Limb (tissue), 2 donors: ENCODE measurements at regions not wholly inside any gene's neighbourhood (a gene's known extent, or its start where the extent isn't known, plus 50 kb on each side); places are given as distances from the start of the nearest gene placed in this dataset.

ENCODE experiments used
- DNase-seq, 2 donors: peaks; one replicate each; pipeline ENCODE4 v3.0.0-alpha.2; 2016; ENCODE audit errors: extremely low spot score in 2 of 2

DNA sequence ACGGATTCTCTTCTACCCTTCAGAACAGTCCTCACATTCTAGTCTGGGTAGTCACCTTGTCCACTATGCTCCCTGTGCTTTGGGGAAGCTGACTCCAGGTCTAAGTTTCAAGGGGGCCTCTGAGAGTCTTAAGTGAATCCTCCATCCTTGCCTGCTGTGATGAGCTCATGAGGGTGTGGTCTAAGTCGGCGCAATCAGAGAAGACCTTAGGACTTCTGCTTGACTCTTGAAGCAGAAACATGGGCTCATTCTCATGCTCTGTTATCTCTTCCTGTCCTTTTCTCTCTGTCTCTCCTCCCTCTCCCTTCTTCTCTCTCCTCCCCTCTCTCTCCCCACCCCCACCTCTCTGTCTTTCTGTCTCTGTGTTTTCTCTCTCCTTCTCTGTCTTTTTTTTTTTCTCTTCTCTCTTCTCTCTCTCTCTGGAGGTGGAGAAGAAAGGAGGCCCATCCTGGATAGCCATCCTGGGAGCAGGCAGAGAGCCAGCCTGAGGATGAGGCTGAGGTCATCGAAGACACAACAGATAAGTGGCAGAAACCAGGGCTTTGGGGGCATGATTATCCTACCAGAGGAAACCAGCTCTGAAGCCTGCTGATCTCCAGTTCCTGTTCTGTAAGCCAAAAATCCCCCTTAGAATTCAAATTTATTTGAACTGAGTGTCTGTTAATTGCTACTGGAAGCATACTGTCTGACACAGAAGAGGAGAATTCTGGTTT lies 245.6 kb downstream of the SIPA1L2 start:
- no peak for DNase-seq

DNA sequence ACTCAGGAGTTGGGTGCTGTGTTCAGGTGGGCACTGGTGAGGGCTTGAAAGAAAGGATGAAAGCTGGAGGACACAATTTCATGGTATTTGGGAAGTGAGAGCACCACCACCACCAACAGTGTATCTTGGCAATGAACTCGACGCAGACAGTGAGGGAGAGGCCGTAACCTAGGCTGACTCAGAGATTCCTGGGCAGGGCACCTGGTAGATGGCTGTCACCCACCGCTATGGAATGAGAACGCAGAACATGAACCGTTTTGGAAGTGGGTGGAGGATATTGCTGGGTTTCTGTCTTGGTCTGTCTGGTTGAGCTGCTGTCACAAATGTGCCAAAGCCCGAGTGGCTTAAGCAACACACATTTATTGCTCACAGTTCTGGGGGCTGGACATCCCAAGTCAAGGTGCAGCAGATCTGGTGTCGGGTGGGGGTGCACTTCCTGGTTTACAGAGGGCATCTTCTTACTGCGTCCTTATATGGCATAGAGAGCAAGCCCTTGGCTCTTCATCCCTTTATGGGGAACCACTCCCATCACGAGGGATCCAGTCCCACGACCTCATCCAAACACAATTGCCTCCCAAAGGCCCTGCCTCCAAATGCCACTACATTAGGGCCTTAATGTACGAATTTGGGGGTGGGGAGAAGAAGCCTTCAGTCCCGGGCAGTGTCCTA lies 246.3 kb downstream of the SIPA1L2 start:
- DNase-seq: no peak

DNA sequence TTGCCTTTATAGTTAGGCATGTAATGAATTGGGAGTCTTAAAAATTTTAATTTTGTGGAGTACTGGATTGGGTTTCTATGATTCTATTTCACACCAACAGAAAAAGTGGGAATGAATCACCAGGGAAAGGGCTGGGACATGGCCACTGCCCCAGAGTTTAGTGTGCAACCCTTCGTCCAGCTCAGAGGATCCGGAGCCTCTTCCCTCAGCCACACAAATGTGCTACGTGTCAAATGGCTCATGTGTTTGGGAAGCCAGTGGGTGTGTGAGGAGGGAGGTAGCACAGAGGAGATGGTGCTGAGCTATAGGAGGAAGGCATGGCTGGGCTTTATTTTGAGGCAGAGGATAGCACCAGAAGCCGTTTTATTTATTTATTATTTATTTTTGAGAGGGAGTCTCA lies 247.3 kb downstream of the SIPA1L2 start:
- DNase-seq: no peak

DNA sequence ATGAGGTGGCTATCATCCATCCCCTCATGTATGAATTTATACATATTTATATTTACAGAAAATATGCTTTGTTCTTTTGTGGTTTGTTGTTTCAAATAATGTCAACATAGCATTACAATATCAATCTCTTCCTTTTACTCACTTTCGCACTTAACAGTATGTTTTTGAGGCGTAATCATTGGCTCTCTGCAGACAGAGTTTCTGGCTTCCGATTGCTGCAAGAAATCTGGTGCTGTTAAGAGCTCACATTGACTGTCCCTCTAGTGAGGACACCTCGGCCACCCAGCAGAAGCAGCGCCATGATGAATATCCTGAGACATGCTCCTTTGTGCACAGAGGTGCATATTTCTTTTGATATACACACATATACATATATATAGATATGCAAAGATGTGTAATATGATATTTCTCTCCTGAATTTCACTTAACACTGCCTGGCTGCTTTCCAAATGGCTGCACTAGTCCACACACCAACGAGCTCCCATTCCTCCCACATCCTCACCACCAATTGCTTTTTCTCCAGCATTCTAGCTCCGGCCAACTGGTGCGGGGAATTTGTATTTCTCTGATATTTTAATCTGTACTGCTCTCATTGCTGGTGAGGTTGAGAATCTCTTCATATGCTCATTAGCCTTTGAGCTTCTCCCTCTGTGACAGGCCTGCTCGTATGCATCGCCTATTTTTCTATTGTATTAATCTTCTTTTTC lies 248.4 kb downstream of the SIPA1L2 start:
- no peak for DNase-seq

DNA sequence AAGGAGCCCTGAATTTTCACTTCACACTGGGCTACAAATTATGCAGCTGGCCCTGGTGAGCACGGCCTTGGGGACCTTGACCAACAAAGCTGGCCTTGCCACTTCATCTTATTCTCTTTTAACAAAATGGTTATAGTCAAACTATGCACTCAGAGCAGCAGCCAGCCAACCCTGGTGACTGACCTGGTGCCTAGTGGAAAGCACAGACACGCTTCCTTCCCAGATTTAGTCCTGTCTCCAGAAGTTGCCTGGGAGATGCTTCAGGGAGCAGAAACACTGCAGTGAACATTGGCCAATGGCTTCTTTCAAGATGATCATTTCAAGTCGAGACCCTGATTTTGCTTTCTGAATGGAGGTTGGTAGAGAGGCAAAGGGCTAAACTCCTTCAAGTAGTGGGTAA lies 249.3 kb downstream of the SIPA1L2 start:
- no peak for DNase-seq

DNA sequence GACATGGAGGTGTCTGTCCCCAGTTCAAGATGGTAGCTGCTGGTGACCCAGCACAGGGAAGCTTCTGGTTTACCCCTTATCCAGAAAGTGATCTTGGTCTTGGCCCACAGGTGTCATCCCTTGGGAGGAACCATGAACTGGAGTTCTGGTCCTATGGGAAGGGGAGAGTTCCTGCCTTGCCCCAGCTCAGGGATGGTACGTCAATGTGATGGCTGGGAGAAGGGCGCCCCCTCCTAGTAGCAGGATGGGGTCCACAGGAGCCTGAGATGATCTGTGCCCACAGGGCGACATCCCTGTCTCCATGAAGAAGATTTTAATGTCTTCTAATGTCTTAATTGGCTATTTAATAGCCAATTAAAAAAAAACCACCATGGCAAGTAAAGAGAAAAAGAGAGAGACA lies 249.8 kb downstream of the SIPA1L2 start:
- no peak for DNase-seq

DNA sequence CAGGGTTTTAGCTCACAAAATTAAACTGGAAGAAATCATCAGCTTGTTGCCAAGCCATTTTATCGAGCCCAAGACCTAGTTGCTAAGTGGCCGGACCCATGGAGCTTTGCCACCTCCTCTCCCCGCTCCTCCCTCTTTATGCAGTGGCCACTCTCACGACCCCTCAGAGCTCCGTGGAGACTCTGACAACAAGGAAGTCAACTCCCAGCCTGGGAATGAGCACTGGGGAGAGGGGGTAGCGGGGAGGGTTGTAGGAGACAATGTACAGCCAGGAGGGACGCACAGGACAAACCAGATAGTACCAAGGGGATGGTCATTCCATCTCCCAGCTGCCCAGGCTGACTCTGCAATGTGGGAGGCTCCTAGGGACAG lies 250.9 kb downstream of the SIPA1L2 start:
- DNase-seq: no peak

DNA sequence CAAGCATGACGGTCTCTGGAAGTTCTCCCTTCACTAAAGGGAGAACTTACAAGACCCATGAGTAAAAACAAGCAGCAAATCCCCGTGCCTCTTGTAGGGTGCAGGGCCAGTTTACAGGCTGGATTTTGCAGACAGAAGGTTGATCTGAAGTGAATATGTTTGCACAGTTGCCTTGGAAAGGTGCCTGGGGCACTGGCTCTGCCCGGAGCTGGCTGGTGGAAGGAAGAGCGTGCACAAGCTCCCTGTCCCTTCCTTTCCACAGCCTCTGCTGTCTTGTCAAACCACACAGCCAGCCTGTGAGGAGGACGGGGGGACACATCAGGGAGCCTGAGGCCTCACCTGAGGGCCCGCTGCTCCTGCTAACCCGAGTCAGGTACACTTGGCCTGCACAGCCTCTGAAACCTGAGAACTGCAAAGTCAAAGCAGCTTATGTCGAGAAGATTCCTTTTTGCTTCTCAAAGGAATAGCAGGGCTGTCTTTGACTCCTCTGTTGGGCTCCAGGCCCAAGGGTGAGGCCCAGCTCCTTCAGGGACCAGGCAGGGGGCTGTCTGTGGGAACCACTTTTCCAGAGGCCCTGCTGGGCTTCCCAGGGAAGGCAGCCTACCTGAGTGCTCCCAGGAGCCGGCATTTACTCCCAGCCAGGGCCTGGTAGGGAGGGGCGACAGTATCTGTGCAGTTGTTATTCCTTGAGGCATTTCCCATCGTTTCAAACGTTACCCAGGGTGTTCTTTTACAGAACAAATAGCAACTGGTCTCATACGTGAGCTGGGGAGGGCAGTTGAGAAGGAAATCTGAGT lies 251.5 kb downstream of the SIPA1L2 start:
- DNase-seq: no peak

DNA sequence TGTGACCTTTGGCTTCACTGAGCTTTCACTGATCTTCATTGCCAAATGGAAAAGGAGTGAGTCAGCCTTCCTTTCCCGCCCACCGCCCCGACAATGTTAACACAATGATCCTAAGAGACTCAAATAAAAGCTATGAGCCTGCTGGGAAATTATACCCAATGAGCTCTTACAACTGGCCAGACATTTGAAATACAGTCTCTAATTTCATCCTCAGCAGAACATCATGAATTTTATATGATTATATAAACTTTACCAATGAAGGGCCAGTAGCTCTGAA lies 252.5 kb downstream of the SIPA1L2 start:
- no peak for DNase-seq

DNA sequence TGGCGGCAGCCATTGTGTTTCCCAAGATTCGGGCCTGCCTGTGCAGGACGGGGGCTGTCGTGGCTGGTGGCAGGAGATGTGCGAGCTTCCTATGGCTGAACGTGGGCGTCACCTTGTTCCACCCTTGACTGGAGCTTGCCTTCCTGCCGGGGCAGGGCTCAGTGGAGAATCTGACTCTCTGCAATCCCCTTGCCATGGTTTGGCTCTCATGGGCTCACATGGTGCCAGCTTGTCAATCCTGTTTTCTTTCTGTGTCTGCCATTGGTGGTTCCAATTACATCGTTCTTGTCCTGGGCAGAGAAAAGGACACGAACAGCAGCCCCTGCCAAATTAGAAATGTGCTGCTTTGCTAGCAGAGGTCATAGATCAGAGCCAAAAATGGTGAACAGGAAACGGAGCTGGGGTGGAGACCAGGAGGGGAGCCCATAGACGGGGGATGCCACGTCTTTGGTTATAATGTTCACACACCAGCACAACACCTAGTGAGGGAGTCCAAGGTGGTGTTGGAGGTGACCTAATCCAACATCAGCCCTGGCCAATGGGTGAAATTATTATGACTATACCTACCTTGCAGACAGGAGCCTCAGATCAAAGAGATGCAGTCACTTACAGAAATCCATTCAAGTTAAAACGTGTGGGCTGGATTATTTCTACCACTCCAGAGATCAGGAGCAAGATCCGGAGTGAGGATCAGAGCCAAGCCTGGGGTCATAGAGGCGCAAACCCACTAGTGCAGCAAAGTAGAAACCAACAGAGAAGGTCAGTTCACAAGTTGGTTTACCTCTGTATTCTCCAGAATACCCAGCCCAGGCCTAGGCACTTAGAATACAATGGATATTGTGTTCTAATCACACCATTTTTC lies 253.1 kb downstream of the SIPA1L2 start:
- DNase-seq: no peak

DNA sequence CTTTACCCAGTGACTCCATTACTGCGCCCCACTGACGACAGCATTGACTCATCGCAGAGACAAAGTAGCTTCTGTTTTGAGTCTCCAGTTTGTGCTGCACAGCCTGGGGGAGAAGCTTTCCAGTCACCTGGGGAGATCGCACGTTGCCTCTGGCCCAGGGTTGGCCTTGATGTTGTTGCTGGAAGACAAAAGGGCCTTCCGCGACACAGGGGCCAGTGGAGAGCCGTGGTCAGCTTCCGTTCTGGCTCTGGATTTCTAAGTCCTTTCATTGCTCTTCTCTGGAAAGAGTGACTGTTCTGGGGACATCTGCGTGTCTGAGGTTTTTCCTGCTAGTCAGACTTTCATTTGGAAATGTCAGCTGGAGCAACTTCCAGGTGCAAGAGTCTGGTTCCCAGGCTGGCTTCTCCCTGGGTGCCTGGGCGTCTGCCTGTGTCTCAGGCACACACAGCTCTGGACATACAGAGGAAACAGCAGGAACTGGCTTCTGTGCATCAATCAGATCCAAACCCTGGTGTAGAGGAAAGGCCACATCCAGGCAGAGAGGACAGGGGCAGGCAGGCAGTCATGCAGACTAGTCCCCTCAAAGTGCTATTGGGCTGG lies 257.0 kb downstream of the SIPA1L2 start:
- DNase-seq: no peak

DNA sequence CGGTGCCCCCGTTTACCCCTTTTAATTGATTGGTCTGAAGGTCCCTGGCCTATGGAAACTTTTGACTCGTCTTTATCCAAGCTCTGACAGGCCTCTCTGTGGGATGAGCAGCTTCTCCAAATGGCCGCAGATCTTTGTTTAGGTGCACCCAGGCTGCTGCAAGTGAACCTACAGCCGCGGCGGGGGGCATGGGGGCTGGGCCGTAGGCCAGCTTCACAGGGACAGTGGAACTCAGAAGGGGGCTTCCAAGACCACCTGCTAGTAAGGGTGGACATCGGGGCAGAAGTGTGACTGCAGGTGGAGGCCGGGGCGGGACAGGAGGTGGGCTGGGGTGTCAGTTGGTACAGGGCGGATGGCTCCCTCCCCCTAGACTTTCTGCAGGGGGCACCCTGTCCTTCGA lies 257.5 kb downstream of the SIPA1L2 start:
- DNase-seq: no peak

DNA sequence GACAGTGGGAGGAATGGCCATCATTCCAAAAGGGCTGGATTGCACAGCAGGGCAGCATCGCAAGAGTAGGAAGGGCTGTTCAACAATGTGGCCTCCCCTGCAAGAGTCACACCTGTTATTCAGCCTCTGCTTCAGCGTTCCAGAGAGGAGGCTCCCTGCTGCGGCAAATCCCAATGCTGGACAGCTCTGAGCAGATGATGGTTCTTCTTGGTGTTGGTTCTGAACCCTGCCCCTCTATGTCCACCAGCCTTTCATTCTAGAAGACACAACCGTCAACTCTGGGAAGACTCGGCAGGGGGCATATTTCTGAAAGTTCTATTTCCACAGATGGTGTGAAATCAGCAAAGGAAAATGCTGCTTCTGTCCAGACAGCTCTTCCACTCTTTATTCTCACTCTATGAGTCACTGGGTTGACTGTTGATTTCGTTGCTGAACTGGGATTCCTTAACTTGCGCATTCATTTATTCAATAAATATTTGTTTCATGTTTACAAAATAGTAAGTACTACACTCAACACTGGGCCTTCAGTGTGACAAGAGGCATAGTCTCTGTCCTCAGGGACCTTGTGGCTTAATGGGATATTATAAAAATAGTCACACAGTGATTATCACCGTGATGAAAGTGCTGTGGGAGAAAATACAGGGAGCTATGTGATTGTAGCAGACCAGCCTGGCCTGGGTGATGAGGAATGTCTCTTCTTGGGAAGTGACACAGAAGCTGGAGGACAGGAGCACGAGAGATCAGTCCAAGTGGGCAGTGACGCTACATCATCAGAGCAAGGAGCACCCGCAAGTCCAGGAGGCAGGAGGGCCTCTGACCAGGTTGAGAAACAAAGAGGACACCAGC lies 260.3 kb downstream of the SIPA1L2 start:
- DNase-seq: no peak

DNA sequence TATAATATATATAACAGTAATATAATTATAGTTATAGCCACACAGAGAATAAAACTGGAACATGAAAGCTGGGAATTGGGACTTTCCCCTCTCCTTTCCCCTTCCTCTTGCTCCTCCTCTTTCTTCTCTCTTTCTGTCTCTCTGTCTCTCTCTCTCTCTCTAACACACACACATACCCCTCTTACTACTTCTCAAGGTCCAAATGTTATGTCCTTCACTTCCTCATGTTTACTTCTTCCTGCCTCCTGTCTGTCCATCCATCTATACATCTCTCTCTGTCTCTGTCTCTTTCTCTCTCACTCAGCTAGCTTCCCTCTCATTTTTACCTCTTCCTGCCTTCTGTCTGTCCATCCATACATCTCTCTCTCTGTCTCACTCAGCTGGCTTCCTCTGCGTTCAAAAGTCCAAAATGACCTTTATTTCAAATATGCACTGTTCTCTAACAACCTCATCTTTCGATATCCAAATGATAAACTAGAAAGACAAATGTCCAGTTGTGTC lies 261.1 kb downstream of the SIPA1L2 start:
- no peak for DNase-seq

DNA sequence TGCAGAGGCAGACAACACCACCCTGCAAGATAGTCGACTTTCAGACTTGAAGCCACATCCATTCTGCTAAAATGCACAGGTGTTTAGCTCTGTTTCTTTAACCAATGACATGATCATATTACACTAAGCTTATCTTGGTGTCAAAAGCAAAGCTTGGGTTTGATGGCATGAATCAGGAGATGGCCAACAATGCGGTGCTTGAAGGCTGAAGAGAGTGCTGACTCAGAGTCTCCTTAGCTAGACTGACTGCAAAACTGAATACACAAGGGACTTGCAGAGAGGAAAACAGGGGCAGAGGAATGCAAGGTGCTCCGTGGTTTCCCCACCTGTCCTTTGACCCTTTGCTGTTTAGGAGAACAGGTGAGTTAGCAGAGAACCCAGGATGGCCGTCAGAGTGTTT lies 262.6 kb downstream of the SIPA1L2 start:
- DNase-seq: no peak

DNA sequence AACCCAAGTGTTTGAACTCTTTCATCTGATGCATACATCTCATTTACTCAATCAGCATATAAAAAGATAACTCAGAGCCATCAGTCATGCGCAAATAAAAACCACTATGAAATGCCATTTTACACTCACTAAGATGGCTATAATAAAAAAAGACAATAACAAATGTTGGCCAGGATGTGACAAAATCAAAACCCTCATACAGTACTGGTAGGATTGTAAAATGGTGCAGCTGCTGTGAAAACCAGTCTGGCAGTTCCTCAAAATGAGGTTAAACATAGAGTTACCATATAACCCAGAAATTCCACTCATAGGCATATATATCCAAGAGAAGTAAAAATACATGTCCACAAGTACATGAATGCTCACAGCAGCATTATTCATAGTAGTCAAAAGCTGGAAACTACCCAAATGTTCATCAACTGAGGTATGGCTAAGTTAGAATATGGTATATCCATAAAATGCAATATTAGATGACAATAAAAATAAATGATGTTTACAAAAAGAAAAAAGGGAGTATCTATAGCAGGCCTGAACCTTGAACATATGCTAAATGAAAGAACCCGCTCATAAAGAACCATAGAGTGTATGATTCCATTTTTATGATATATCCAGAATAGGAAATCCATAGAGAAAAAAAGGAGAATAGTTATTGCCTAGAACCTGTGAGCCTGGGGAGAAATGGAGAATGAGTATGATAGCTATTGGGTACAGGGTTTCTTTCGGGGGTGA lies 265.1 kb downstream of the SIPA1L2 start:
- no peak for DNase-seq

DNA sequence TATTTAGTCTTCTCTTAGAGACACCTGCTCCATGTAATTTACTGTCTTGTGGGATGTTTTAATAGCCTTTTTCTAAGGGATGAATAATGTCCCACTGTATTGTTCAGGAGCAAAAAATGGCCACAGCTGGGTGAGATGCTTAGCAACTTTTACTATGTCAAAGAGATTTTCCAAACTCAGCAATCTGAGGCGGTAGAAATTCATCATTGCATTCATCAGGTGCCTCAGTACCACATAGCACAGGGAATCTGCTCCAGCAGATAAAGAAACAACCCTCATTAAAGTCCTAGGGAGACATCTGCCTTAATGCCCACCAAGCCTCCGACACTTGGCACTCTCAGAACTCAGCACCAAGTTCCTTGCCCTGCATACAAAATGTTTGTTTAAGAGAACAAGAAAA lies 266.9 kb downstream of the SIPA1L2 start:
- DNase-seq: no peak

DNA sequence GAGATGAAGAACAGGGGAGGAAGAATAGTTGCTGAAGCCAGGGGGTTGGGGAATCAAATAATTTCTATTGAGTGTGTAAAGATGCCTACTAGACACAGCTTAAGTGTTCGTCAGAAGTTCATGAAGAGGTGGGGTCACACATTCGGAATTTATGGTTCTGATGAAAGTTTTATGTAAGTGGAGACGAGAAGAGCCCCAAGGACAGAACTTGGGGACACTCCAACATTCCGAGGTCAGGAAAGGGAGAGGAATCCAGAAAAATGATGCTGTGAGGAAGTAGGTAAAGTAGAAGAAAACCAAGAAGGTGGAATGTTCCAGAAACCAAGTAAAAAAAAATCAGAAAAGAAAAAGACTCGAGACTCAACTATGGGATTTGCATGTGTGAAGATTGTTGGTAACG lies 272.5 kb downstream of the SIPA1L2 start:
- no peak for DNase-seq
